ENCODE measurements at regions not wholly inside any gene's neighbourhood (a gene's known extent, or its start where the extent isn't known, plus 50 kb on each side); places are given as distances from the start of the nearest gene placed in this dataset.
A peak's percentile ranks its signal among the peaks of the same experiment; 100 is the strongest.

DNA sequence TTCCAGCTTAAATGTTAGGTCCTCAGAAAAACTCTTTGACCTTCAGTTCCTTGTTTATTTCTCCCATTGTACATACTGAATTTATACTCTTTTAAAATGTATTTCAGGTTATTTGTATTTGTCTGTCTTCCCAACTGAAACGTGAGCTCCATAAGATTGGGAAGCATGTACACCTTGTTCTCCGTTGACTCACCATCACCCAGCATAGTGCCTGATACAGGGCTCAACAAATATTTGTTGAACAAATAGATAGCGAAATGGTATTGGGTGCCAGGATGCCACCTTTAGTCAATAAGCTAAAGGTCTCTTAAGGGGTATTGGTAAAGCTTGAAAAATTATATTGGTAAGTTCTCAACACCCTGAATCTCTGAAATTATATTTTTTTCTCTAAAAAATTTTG lies 1841.3 kb upstream of the CELF4 start:
- no peak for DNase-seq (ENCODE audit: low spot score)

DNA sequence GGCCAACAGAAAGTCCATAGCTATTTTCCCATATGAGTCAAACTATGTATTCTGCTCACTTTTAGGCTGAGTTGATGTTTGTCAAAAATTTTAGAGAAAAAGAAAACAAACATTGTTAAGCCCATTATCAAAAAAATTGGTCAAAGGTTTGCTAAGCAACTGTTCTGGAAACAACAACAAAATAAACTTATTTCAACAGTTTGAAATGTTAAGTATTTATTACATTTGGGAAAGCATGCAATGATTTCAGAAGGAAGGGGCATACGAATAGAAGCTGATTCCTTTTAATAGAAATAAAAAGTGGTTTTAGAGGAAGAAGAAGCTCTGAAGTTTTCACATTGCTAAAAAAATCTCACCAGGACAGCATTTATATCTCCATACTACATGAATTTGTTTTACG lies 1837.5 kb upstream of the CELF4 start:
- DNase-seq (ENCODE audit: low spot score) = no peak

DNA sequence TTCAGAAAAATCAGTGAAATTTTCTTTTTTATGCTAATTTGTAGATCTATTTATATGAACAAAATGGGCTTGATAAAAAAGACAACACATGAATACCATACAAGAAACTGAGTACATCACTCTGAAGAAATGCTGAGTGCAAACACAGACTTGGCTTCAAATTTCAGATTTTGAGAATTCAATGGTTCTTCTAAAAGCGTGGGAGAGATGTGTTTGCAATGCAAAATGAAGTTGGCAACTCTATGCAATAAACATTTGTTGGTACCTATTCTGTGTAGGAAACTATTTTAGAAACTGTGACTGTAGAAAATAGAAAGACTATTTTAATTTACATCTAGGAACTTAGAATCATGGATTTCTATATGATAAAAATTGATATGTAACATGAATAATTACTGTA lies 1834.1 kb upstream of the CELF4 start:
- DNase-seq (ENCODE audit: low spot score) = no peak

DNA sequence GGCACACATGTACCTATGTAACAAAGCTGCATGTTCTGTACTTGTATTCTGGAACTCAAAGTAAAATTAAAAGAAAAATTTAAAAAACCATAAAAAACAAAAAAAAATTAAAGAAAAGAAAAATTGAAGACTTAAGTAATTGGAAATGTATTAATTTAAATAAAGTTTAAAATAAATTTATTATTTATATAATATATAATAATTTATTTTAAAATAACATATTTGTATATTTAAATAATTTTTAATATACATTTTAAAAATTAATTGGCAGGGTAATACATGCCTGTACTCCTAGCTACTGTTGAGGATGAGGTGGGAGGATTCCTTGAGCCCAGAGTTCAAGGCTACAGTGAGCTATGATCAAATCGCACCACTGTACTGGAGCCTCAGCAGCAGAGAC lies 1830.6 kb upstream of the CELF4 start:
- no peak for DNase-seq (ENCODE audit: low spot score)

DNA sequence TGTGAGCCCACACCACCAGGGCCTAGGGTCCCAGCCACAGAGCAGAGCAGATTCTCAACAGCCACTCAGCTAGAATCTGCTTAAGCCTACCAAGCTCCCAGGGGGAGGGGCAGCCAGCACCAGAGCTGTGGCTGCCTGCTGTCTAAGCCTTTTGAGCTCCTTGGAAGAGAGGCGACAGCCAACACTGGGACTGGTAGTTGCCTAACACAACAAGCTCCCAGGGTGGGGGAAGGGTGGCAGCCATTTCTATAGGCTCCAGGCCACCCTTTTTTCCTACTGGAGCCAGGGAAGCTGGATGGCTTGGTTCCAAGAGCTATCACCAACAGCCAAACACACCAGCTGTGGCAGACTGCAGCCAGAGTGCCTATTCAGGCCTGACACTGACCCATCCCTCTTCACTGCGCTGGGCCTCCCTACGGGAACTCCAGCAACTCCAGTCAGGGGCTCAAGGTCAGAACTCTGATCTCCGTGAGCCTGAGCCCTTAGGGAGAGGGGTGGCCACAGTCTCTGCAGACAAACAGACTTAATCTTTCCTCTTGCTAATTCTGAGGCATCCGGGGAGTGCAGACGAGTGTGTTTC lies 1824.3 kb upstream of the CELF4 start:
- DNase-seq (ENCODE audit: low spot score) = no peak

DNA sequence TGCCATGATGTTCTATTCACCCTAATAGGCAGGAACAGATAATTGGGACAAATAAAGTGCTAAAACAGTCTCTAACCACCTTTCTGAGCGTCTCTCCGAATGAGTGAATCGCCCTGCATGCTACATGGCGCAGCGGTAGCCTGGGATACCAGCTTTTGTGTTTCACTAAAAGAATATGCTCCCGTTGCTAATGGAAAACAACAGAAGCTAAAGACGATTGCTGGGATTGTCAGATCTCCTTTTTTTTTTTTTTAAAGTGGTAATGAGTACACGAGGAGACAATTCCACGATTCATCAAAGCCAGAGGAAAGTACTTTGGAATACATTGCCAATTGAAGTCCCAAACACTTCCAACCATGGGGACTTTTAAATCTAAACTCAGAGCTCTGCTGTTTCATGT lies 1815.3 kb upstream of the CELF4 start:
- no peak for DNase-seq (ENCODE audit: low spot score)

DNA sequence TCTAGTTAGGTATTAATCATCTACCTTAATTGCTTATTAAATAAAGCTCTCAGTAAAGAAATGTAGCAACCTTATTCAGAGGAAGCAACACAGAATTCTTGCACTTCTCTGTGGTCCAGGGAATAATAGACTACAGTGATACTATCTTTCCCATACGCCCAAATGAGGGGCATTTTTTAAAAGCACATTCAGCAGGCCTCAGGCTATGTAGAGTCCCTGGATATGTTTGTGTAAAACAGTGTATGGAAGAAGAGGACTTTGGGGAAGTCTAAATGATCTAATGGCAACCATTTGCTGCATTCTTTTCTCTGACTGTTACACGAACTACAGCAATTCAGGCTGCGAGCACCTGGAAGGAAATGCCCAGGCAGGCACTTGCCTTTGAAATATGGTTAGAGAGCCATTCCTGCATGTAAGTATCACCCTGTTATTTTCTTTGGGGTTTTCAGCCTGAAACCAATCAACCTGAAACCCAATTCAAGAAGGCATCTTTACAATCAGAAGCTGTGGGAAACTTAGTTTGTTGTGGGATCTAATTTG lies 1814.7 kb upstream of the CELF4 start:
- DNase-seq (ENCODE audit: low spot score) = no peak

DNA sequence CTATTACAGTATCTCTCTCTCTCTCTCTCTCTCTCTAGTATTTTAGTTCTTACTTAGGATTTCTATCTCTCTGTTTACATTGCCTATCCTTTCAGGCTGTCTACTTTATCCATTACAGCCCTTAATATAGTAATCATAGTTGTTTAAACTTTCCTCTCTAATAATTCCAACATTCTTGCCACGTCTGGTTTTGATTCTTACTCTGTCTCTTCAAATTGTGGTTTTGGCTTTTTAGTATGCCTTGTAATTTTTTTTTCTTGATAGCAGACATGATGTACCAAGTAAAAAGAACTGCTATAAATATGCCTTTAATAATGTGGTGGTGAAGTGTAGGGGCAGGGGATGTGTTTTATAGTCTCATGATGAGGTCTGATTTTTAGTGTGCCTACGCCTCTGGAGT lies 1809.5 kb upstream of the CELF4 start:
- DNase-seq (ENCODE audit: low spot score) = no peak

DNA sequence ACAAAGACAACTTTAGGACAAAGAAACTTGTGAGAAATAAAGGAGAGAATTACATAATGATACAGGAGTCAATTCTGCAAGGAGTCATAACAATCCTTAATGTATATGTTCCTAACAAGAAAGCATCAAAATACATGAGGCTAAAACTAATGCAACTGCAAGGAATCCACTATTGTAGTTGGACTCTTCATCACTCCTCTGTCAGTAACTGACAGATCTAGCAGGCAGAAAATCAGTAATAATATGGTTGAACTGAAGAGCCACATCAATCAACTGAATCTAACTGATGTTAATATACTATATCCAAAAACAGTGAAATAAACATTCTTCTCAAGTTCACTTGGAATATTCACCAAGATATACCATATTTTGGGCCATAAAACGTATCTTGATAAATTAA lies 1806.4 kb upstream of the CELF4 start:
- no peak for DNase-seq (ENCODE audit: low spot score)

DNA sequence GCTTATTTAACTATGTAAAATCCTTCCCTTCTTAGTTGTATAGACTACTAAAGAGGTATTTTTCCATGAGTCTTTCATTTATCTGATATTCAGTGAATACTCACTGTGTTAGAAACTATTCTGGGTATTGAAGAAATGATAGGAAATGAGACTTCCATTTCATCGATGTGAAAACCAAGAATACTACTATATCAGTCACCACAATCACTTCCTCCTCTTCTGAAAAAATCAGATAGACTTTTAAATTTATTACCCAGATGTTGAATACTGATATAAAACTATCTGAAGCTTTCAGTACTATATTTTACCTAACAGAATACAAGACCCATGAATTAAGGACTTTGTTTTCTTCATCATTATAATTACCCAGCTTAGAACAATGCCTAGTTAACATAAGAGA lies 1801.1 kb upstream of the CELF4 start:
- no peak for DNase-seq (ENCODE audit: low spot score)

DNA sequence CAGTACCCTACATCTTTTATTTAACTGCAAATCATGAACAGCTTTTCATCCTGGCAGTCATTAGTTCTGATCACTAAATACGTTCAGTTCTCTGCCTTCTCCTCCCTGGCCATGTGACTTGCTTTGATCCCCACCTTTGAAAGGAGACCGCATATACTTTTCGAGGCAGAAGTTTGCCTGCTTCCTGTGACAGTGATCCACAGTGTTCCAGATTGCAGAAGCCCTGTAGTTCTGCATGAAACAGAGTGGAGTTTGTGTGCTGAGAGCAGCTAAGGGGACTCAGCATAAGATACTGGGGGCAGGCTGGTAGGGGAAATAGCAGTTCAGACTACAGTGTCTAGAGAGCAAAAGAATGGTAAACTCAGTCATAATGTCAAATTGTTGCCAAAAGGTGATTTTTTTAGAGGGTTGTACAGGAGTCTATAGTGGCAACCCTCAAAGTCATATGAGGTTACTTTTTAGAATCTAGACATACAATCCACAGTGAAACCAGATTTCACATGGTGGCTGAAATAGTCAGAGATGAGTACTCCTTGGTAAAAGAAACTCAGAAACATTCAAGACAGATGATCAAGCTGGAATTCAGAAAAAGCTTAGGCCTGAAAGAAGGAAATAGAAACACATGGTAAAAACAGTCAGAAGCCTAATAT lies 1800.4 kb upstream of the CELF4 start:
- DNase-seq (ENCODE audit: low spot score) = no peak

DNA sequence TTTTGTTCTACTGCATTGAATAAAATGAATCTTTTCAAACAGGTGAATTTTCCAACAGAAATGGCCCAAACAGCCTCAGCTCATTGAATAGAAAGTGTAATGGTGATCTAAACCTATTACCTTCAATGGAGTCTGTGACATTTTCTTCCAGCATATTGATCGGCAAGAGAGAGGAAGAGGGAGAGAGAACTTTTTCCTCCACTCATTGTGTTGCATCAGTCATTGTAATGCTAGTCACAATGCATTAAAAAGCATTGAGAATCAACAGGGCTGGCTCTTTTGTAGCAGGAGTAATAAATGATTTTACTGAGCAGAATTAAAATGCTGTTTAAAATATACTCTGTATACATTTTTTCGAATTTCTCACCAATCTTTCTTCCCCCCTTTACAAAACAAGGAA lies 1794.5 kb upstream of the CELF4 start:
- DNase-seq (ENCODE audit: low spot score) = no peak

DNA sequence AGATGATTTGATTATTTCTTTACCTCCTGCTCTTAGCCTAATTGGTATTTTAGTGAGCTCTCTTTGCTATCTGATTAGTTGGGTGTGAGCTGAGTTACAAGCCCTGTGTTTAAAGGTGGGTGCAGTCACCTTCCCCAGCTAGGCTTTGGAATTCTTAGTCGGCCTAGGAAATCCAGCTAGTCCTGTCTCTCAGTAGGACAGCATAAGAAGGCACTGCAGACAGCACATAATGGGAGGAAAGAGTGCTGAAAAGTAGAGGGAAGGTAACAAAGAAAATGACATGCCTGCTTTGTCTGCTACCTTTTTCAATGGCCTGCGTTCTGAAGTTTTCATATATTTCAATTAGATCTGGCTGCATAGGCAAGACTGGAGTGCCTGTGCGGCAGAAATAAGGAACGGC lies 1794.0 kb upstream of the CELF4 start:
- DNase-seq (ENCODE audit: low spot score) = no peak

DNA sequence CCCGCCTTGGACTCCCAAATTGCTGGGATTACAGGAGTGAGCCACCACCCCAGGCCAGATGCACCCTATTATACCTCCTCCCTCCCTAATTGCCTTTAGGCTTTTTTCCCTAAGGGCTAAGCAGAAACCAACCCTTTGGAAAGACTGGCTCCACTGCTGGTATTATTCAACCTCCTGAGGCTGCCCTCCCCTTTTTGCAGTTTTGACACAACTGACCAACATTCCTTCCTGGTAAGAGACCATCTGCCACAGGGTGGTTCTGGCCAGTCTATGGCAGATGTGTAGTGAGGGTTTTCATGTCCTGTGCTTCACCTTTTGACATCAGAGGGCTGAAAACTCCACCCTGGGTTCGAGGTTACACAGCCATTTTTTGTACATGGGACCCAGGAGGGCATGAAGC lies 1785.3 kb upstream of the CELF4 start:
- no peak for DNase-seq (ENCODE audit: low spot score)

DNA sequence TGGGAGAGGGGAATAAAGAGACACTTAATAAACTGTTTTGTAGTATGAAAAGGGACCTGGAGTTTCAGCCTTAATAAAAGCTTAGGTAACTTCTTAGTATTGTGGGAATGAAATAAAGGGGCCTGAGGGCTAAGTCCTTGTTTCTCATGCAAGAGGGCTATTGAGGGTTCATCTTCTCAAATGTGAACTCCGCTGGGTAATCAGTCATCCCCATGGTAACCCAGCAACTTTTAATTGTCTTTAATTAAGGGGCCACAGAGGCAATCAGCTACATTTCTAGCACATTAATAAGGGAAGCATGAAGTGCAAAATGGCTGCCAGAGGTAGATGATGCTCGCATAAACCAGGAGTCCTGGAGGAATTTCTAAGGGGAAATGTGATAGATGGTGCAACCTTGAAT lies 1784.2 kb upstream of the CELF4 start:
- DNase-seq (ENCODE audit: low spot score) = no peak

DNA sequence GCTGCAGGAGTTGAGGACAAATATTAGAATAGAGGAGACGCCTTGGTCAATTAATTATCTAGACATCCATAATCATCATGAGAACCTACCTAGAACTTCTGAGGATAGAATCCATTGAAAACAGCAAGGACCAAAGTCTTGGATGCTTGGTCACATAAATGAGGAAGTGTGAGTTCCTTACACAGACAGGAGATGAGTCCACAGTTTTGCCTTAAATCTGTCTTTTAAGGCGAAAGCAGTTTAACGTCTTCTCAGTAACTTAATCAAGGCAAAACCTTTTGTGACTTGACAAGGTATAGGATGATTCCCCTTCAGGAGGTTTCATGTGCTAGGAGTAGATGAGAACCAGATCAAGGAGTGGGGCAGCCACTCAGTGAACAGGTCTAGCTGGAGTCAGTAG lies 1783.2 kb upstream of the CELF4 start:
- DNase-seq (ENCODE audit: low spot score) = no peak

DNA sequence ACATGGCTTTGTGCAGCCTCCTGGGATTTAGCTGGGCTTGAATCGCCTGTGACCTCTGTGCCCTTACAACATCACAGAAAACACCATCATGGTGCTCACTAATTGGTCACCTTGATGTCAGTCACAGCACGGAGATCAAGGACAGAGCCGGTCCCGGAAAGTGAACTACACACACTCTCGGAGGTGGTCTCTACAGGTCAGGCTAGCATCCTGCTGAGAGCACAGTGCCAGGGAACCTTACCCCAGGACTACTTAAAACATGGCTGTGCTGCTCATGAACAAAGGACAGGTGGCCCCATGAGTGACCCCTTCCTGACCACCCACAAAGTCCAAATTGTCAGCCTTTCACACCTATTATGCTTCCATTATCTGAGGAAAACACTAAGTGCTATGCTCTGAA lies 1782.1 kb upstream of the CELF4 start:
- DNase-seq (ENCODE audit: low spot score) = no peak

DNA sequence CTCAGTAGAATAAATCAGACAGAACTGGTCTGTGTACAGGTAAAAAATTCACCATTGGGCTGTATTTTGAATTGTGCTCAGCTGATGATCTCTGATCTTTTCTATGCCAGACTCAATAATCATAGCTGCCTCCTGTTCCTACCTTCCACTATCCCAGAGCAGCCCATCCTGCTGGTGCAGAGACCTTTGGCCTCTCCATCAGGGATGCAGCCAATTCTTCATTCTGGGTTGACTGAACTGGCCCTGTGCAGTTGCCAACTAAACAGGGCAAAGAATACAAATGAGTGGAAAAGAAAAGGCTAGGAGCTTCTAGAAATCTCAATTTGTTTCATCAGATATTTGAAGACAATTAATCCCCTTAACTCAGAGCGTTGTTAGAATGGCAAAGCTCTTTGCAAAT lies 1781.3 kb upstream of the CELF4 start:
- no peak for DNase-seq (ENCODE audit: low spot score)

DNA sequence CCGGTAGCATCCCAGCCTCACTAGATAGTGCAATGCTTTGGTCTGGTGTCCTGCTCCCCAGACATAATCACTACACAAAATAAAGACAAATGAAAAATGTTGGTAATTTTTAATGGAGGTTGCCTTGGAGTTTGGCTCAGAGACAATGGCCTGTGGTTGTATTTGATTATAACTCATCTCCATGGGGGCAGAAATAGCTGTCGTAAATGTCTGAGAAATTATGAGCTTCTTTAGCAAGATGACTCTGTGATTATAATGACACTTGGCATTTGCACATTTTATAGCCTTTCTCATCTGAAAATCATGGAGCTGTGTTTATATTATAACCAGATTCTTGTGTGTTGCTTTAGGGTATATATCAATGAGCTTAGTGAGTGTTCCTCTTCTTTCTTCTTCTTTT lies 1779.7 kb upstream of the CELF4 start:
- peak; percentile 26 for DNase-seq (ENCODE audit: low spot score)

DNA sequence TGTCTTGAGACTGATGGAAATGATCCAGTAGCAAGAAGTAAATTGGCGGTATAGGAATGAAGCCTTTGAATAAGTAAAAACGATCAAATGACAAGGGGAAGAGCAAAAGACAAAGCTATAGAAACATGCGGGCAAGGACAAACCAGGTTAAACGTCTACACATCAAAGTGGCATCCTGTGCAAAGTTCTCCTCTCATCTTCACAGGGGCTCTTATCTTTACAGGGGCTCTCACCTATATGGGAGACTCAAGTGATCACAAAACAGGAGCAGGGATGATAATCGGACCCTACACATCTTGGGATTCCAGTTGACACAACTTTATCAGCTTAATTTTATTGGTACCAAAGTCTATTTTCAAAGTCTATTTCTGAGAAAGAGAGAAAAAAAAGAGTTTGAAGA lies 1778.9 kb upstream of the CELF4 start:
- no peak for DNase-seq (ENCODE audit: low spot score)

DNA sequence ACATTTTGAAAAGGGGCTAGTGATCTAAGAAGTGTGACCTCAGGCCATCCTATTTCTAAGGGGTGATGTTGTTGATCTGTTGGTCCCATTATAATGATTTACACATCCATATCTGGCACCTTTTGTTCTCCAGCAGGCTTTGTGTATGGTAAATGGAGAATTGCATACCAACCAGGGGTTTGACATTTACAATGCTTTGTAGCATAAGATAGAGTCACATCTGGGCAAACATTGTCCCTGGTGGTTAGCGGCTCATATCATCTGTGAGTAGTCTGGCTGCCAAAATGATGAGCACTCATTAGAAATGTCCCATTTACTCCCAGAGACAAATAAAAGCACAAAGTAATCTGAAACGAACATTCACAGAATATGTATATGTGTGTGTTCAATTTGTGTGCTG lies 1775.5 kb upstream of the CELF4 start:
- DNase-seq (ENCODE audit: low spot score) = no peak

DNA sequence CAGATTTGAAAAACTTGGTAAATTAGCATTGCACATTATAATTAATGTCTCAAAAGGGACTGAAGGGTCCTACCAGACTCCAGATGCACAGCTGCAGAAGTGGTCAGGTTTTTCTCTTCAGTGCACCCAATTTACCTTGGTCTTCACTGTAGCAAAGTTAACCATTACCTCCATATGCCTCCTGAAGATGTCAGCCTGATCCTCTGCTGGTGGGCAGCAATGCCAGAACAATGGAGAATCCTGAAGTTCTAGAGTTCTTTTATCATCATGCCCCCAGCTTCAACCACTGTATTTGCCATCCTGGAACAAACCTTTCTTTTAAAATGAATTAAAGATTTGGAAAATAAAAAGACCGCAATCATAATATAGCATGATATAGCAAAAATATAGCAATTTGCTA lies 1774.8 kb upstream of the CELF4 start:
- no peak for DNase-seq (ENCODE audit: low spot score)

DNA sequence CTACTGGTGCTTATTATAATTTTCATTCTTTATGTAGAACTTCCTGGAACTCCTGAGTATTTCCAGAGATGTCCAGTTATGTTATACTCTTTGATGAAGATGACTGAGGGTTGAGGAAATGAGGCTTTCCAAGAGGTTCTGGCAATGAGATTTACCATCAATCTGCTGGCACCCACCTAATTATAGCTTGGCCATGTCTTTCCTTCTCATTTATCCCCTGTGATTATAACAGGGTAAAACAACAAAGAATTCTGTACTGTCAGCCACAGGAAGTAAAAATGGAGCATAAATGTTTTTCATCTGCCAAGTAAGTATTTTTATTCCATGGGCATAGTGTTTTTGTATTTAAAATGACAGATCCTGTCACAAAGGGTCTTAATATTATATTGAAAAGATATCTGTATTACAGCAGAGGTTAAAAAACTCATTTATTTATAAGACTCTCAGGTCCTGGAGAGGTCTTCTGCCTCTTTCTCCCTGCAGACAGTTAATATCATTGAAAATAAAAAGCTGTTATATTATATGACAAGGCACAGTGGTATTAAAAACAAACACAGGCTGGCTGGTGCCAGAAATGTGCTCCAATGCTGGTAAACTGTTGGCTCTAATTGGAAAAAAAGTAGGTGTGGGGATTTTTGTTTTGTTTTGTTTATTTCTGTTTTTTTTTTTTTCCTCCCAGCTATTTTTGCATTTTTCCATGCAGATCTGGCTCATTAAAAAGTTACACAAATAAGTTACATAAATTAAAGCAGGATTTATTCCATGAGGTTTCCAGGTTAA lies 1764.1 kb upstream of the CELF4 start:
- no peak for DNase-seq (ENCODE audit: low spot score)
